H9 (cell line): ENCODE measurements at regions not wholly inside any gene's neighbourhood (a gene's known extent, or its start where the extent isn't known, plus 50 kb on each side); places are given as distances from the start of the nearest gene placed in this dataset.
A peak's percentile ranks its signal among the peaks of the same experiment; 100 is the strongest.

Experiments
- DNase-seq: peaks from one replicate; pipeline ENCODE4 v3.0.0-alpha.2; 2017
- H2AFZ ChIP-seq: one replicate; pipeline ENCODE4 v1.6.1; 2013; ENCODE audit warnings: mild to moderate bottlenecking, low read length, control low read depth, moderate library complexity
- H2AK5ac ChIP-seq: 2 replicates; pipeline ENCODE4 v1.6.1; 2013; ENCODE audit warnings: low read length, control low read depth, mixed read lengths; ENCODE audit not compliant: insufficient read length
- H2BK120ac ChIP-seq: one replicate; pipeline ENCODE4 v1.6.1; 2013; ENCODE audit warnings: low read depth, mild to moderate bottlenecking, low read length, control low read depth, inconsistent platforms; ENCODE audit not compliant: poor library complexity, severe bottlenecking
- H2BK12ac ChIP-seq: 2 replicates; pipeline ENCODE4 v1.6.1; 2013; ENCODE audit warnings: low read length, control low read depth, mixed read lengths, low read depth; ENCODE audit not compliant: insufficient read length
- H2BK15ac ChIP-seq: 2 replicates; pipeline ENCODE4 v1.6.1; 2013; ENCODE audit warnings: low read depth, low read length, control low read depth
- H2BK20ac ChIP-seq: one replicate; pipeline ENCODE4 v1.6.1; 2013; ENCODE audit warnings: low read depth, mild to moderate bottlenecking, low read length, control low read depth, inconsistent platforms; ENCODE audit not compliant: poor library complexity, severe bottlenecking
- H2BK5ac ChIP-seq: 2 replicates; pipeline ENCODE4 v1.6.1; 2013; ENCODE audit warnings: low read length, control low read depth, mixed read lengths; ENCODE audit not compliant: insufficient read length
- H3K14ac ChIP-seq: 2 replicates; pipeline ENCODE4 v1.6.1; 2013; ENCODE audit warnings: low read length, control low read depth; ENCODE audit not compliant: insufficient read depth
- H3K18ac ChIP-seq: 2 replicates; pipeline ENCODE4 v1.6.1; 2013; ENCODE audit warnings: low read depth, mild to moderate bottlenecking, mixed read lengths, low read length, control low read depth; ENCODE audit not compliant: insufficient read length
- H3K23ac ChIP-seq: 2 replicates; pipeline ENCODE4 v1.6.1; 2013; ENCODE audit warnings: low read length, control low read depth, mixed read lengths, low read depth; ENCODE audit not compliant: insufficient read length
- H3K23me2 ChIP-seq: 2 replicates; pipeline ENCODE4 v1.6.1; 2013; ENCODE audit warnings: low read depth, mild to moderate bottlenecking, mixed read lengths, low read length, control low read depth; ENCODE audit not compliant: insufficient read length, poor library complexity, severe bottlenecking
- H3K27ac ChIP-seq: 2 replicates; pipeline ENCODE4 v1.5.1; 2013; ENCODE audit warnings: low read length, control low read depth, mixed read lengths, low read depth; ENCODE audit not compliant: insufficient read length
- H3K27me3 ChIP-seq: 2 replicates; pipeline ENCODE4 v1.6.1; 2013; ENCODE audit warnings: low read length, control low read depth, inconsistent platforms; ENCODE audit not compliant: insufficient read depth
- H3K4ac ChIP-seq: 2 replicates; pipeline ENCODE4 v1.6.1; 2013; ENCODE audit warnings: low read depth, mild to moderate bottlenecking, control low read depth, inconsistent platforms, low read length, moderate library complexity
- H3K4me1 ChIP-seq: 2 replicates; pipeline ENCODE4 v1.6.1; 2013; ENCODE audit warnings: low read length, control low read depth, inconsistent platforms; ENCODE audit not compliant: insufficient read depth
- H3K4me2 ChIP-seq: 2 replicates; pipeline ENCODE4 v1.6.1; 2013; ENCODE audit warnings: low read length, control low read depth, mixed read lengths; ENCODE audit not compliant: insufficient read length, insufficient read depth
- H3K56ac ChIP-seq: 2 replicates; pipeline ENCODE4 v1.6.1; 2013; ENCODE audit warnings: low read depth, mild to moderate bottlenecking, mixed read lengths, low read length, control low read depth; ENCODE audit not compliant: insufficient read length
- H3K79me1 ChIP-seq: 2 replicates; pipeline ENCODE4 v1.6.1; 2013; ENCODE audit warnings: low read depth, mild to moderate bottlenecking, moderate library complexity, low read length, control low read depth, inconsistent platforms; ENCODE audit not compliant: insufficient read depth, poor library complexity, severe bottlenecking
- H3K79me2 ChIP-seq: 2 replicates; pipeline ENCODE4 v1.6.1; 2013; ENCODE audit warnings: low read length, control low read depth, inconsistent platforms; ENCODE audit not compliant: insufficient read depth
- H3K9ac ChIP-seq: 2 replicates; pipeline ENCODE4 v1.6.1; 2013; ENCODE audit warnings: low read length, control low read depth, mixed read lengths; ENCODE audit not compliant: insufficient read length; ENCODE audit errors: extremely low read depth
- H3K9me3 ChIP-seq: one replicate; pipeline ENCODE4 v1.6.1; 2013; ENCODE audit warnings: low read depth, low read length, inconsistent platforms; ENCODE audit not compliant: control insufficient read depth
- H3T11ph ChIP-seq: one replicate; pipeline ENCODE4 v1.6.1; 2013; ENCODE audit warnings: mild to moderate bottlenecking, low read length, control low read depth, inconsistent platforms
- H4K20me1 ChIP-seq: one replicate; pipeline ENCODE4 v1.6.1; 2013; ENCODE audit not compliant: control insufficient read depth, insufficient read length, insufficient read depth
- H4K5ac ChIP-seq: 2 replicates; pipeline ENCODE4 v1.6.1; 2013; ENCODE audit warnings: low read depth, mild to moderate bottlenecking, mixed read lengths, low read length, control low read depth; ENCODE audit not compliant: insufficient read length
- H4K8ac ChIP-seq: replicated peaks from 2 replicates; pipeline ENCODE4 v1.6.1; 2013; ENCODE audit warnings: low read length, control low read depth, mixed read lengths, low read depth; ENCODE audit not compliant: insufficient read length
- H4K91ac ChIP-seq: 2 replicates; pipeline ENCODE4 v1.6.1; 2013; ENCODE audit warnings: low read depth, mild to moderate bottlenecking, moderate library complexity, mixed read lengths, low read length, control low read depth; ENCODE audit not compliant: insufficient read length
- H3K27ac Mint-ChIP-seq, 3 experiments: 2 replicates in 2 of 3; 3 replicates in 1 of 3; pipeline ENCODE4 v1.8.0; 2020 to 2021; ENCODE audit warnings: mixed read lengths in 3 of 3, mild to moderate bottlenecking in 1 of 3, moderate library complexity in 1 of 3
- H3K27me3 Mint-ChIP-seq: 2 replicates; pipeline ENCODE4 v1.8.0; 2021; ENCODE audit warnings: low read depth, mild to moderate bottlenecking, moderate library complexity, mixed read lengths
- H3K36me3 Mint-ChIP-seq, 3 experiments: 2 replicates in 2 of 3; 3 replicates in 1 of 3; pipeline ENCODE4 v1.8.0; 2020 to 2021; ENCODE audit warnings: low read depth in 3 of 3, mixed read lengths in 3 of 3; ENCODE audit not compliant: insufficient read depth in 1 of 3
- H3K4me1 Mint-ChIP-seq, 2 experiments: 2 replicates each; pipeline ENCODE4 v1.8.0; 2020; ENCODE audit warnings: mixed read lengths in 2 of 2
- H3K4me3 Mint-ChIP-seq, 2 experiments: 2 replicates in 1 of 2; 3 replicates in 1 of 2; pipeline ENCODE4 v1.8.0; 2020 to 2021; ENCODE audit warnings: mild to moderate bottlenecking in 2 of 2, mixed read lengths in 2 of 2, moderate library complexity in 1 of 2
- H3K9me3 Mint-ChIP-seq, 2 experiments: 2 replicates in 1 of 2; 3 replicates in 1 of 2; pipeline ENCODE4 v1.8.0; 2020; ENCODE audit warnings: mild to moderate bottlenecking in 2 of 2, mixed read lengths in 2 of 2, moderate library complexity in 1 of 2
- CTCF ChIP-seq: fragments of 200-600 bp; sonication (generic); conservative IDR thresholded peaks from 3 replicates; pipeline ENCODE4 v1.8.0; 2021; ENCODE audit warnings: antibody characterized with exemption, mild to moderate bottlenecking
- WGBS: extraction: QIAGEN DNeasy Blood & Tissue Kit; methylation state at CpG from one replicate; pipeline ENCODE4 v1.1.7; 2013; ENCODE audit warnings: missing lambda C conversion rate, low lambda C conversion rate, mixed read lengths; ENCODE audit not compliant: insufficient read length; ENCODE audit errors: extremely low coverage; 5-methylcytosine and 5-hydroxymethylcytosine counted together

- Histone ChIP-seq H3K27me3 (no peaks in the 10 kb centered on the region), H2BK20ac (no peak overlapping the region)
- no peak for DNase-seq
These were observed 1317.1 kb downstream of the BRD1 start for GRCh38 chr22:48510599-48510998.

More at GRCh38 chr22:48510599-48510998, 1317.1 kb downstream of the BRD1 start:
- no peak overlapping the region for H2BK120ac ChIP-seq
- Mint-ChIP-seq H3K36me3 (peaks cover 0 to 2% (median 0%) of the 10 kb centered on the region in 3 experiments; a peak in 1 of 7 replicates), H3K27ac (0 out of 7 replicates have a peak overlapping the region, but pooled peaks of 1 of the 3 experiments have one; percentile 22), H3K27me3 (no peaks in the 10 kb centered on the region), H3K4me3 (peak overlapping the region in 1 of 2 experiments; percentile 9; a peak in 1 of 5 replicates), H3K4me1 (peaks cover 24 to 25% of the 10 kb centered on the region in 2 experiments), H3K9me3 (no peaks in the 10 kb centered on the region)
- no peak overlapping the region for H3K56ac ChIP-seq
- no peak for TF ChIP-seq CTCF
- H3K9ac ChIP-seq: no peak overlapping the region
- H4K91ac ChIP-seq: no peak overlapping the region
- peaks cover under 1% of the 10 kb centered on the region for H3K23me2 ChIP-seq
- H3K9me3 ChIP-seq: no peaks in the 10 kb centered on the region
- H3K4ac ChIP-seq: no peak overlapping the region
- H3K4me1 ChIP-seq: peaks cover 6% of the 10 kb centered on the region; the same call in 1 of the 2 replicates
- WGBS: no CpG with 5 or more reads among the region's 2 CpGs
- H2BK15ac ChIP-seq: no peak overlapping the region
- no peak overlapping the region for H4K5ac ChIP-seq
- H3K79me2 ChIP-seq: peaks cover 3% of the 10 kb centered on the region; the same call in 1 of the 2 replicates
- H3K18ac ChIP-seq: no peak overlapping the region
- no peak overlapping the region for H3K27ac ChIP-seq
- no peak overlapping the region for H3K4me2 ChIP-seq
- H2BK12ac ChIP-seq: no peak overlapping the region
- 0 out of 2 replicates have a peak overlapping the region, but pooled peaks have one; percentile 12 for H3K14ac ChIP-seq
- H3K23ac ChIP-seq: no peak overlapping the region
- H4K8ac ChIP-seq: no peak overlapping the region
- peaks cover 3% of the 10 kb centered on the region for H3K79me1 ChIP-seq
- H3T11ph ChIP-seq: no peak overlapping the region
- no peaks in the 10 kb centered on the region for H4K20me1 ChIP-seq
- no peak overlapping the region for H2BK5ac ChIP-seq
- H2AK5ac ChIP-seq: no peak overlapping the region
- no peak overlapping the region for H2AFZ ChIP-seq
